Muscle of back (tissue), 3 donors: ENCODE measurements at regions not wholly inside any gene's neighbourhood (a gene's known extent, or its start where the extent isn't known, plus 50 kb on each side); places are given as distances from the start of the nearest gene placed in this dataset.

Experiments
- DNase-seq, 3 donors: peaks; one replicate each; pipeline versions ENCODE4 v3.0.0 to v3.0.0-alpha.2; 2013

DNA sequence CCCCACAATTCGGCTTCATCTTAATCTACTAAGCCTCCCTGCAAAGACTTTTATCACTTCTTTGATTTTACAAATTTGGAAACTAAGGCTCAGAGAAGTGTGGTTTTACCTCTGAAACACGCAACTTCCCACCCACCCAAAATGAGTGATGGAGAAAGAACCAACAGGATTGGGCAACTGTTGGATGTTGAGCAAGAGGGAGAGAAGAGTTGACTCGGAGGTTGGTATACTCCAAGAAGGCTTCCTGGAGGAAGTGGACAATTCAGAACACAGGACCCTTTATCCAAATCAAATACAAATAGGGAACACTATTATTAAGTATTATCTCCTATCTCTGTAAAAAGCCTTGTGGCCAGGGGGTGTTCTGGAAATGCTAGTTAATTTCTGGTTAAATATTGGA is 323.0 kb downstream of the C16orf95 start:
- DNase-seq = no peak

DNA sequence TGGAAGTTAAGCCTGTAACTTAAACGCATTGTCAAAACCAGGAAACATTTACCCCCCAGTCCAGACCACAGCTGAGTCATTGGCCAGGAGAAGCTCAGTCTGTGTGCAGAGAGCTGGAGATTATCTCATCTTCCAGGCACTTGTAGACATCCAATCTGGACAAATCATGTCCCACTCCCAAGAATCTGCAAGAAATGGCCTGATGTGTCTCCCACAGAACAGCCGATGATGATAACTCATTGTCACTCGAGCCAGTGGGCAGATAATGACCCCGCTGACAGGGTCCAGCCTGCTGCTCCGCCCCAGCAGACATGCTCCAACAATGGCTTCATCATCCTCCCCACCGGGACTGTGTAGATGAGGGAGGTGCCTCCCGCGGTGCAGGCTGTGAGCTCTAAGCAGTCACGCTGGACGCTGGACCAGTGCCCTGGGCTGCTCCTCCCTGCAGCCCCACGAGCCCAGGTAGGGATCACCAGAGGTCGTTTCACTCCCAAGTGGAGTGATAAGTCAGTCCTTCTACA is 322.5 kb downstream of the C16orf95 start:
- peak in 2 of 3 donors; percentile 34 to 83 for DNase-seq

DNA sequence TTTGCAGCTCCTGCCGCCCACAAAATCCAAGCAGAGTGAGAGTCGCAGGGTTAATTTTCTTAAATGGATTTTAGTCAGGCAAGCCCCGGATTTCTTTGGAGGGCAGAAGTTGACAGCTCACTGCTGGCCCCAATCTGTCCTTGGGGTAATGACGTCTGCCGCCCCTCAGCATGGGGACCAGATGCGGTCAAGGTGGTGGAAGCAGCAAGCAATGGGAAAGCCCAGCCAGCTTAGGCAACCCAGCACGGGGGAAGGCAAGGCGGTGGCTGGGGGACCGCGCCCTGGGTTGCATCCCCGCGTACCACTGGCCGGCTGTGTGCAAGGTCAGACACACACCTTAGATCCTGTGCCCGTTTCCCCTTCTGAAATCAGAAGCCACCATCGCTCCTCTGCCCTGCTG is 321.7 kb downstream of the C16orf95 start:
- no peak for DNase-seq

DNA sequence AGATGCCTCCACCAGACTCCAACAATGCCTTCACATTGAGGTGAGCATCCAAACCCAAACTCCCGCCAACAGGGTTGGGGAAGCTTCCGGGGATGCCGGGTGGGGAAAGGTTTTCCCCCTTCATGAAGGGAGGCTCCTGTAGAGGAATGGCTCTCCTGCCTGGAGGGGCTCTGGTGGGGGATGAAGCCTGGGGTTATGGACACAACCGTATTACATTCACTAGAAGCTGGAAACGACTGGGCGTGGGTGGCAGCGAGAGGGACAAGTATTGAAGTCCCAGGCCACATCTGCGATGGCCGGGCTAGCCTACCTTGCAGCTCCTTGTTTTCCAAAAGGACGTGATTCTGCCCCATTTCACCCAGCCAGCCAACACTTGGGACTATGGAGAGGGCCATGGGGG is 321.1 kb downstream of the C16orf95 start:
- DNase-seq = no peak

DNA sequence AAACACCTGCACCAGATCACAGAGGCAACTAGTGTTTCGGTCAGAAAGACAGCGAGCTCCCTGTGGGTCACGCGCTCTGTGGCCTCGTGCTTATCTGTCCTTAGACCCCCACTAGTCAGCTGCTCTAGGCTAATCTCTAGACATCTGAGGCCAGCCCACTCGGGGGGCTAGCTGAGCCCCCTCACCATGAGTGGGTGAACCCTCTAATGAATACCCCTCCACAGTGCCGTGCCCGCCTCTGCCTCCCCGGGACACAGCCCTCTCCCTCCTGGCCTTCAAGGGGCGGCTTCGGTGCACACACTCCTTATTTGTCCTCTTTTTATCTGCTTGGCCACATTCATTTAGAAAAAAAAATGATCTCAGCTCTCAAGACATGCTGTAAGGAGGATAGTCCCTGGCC is 320.1 kb downstream of the C16orf95 start:
- no peak for DNase-seq

DNA sequence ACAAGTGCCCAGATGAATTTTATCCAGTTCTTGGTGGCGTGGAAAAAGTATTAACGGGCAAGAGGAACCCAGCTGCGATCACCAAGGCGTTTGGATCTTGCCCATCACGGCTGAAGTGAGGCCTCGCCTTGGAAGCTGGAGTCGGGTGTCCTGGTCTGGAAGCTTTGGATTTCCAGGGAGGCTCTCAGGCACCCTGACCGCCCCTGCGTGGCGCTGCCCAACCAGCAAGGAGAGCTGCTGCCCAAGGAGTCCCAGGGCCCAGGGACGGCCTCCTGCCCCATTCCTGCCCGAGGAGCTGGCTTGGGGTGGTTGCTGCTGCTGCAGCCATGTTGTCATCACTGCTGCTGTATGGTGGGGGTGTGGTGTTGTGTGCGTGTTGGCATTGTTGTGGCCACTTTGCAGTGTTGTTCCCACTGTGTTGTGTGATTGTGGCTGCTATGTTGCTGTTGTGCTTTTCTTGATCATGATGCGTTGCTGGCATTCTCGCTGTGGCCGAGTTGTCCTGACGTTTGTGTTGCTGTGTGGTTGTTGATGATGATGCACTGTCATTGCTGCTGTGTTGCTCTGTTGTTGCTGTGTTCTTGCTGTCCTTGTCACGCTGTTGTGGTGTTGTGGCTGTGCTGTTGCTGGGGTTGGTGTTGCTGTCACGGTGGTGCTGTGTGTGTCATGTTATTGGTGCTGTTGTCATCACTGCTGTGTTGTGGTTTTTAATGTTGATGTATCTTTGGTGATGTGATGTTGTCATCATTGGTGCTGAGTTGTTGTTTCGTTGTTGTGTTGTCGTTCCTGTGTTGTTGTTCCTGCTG is 318.8 kb downstream of the C16orf95 start:
- no peak for DNase-seq

DNA sequence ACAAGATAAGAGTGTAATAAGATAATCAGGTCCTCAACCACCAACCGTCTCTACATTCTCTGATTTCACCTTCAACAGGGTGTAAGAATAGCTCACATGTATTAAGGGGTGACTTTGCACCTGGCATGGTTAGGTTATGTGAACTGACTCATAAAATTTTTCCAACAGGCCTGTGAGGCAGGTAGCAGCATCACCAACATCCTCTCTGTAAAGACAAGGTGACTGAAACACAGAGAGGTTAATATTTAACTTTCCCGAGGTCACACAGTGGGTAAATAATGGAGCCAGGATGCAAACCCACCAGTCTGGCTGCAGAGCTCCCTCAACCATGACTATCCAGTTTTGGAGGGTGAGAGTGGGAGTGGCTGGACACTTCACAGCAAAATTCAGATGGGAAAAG is 317.2 kb downstream of the C16orf95 start:
- DNase-seq = no peak

DNA sequence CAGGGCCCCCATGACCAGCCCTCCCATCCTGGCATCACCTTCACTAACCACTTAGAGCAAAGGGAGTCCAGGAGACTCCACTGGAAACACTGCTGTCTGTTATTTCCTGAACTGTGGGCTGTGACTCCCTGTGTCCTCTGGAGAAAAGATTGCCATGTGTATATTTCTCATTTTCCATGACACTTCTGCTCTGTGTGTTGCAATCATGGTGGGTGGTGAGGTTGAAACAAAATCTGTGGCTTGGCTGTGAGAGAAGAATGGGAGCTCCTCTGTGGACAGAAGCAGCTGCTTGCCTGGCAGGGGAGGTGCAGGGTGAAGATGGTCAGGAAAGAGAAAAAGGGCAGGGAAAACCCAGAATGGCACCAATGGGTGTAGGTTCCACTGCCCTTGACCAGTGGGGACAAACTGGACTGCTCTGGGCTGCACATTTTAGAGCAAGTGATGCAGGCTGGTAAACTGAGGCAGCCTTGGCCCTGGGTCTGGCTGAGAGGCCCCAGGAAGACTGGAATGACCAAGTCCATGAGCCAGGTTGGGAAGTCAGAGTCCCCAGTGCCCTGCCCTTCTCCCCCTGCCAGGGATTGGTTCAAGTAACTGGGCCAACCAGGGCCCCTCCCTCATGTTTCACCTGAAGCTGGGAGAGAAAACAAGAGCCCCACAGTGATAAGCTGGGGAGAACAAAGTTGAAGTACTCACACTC is 314.3 kb downstream of the C16orf95 start:
- no peak for DNase-seq

DNA sequence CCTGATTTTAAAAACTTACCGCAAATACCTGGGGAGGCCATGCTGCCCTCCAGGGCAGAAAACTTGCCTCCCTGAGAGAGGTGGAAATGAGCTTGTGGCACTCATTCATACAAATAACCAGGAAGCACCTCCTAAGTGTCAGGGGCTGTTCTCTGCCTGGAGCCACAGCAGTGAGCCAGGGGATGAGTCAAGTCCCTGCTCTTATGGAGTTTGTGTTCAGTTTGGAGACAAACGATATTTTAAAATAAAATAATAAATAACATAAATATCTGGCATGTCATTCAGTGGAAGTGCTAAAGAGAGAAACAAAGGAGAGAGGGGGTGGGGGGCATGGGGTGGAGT is 313.8 kb downstream of the C16orf95 start:
- no peak for DNase-seq

DNA sequence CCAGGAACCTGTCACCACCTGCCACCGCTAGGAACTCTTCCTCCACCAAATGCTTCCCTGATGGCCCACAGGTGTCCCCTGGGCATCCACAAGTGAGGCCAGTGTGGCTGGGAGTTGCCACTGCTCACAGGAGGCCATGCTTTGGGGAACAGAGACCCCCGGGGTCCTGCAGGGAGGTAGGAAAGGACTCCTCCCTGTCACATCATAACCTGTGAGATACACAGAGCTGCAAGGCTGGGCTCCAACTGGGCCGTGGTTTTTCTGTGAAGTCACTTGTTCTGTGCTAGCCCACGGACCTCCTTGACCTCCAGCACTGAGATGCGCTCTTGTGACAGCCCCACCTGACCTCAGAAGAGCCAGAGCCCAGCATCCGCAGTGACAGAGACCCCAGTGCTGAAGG is 311.2 kb downstream of the C16orf95 start:
- DNase-seq = no peak

DNA sequence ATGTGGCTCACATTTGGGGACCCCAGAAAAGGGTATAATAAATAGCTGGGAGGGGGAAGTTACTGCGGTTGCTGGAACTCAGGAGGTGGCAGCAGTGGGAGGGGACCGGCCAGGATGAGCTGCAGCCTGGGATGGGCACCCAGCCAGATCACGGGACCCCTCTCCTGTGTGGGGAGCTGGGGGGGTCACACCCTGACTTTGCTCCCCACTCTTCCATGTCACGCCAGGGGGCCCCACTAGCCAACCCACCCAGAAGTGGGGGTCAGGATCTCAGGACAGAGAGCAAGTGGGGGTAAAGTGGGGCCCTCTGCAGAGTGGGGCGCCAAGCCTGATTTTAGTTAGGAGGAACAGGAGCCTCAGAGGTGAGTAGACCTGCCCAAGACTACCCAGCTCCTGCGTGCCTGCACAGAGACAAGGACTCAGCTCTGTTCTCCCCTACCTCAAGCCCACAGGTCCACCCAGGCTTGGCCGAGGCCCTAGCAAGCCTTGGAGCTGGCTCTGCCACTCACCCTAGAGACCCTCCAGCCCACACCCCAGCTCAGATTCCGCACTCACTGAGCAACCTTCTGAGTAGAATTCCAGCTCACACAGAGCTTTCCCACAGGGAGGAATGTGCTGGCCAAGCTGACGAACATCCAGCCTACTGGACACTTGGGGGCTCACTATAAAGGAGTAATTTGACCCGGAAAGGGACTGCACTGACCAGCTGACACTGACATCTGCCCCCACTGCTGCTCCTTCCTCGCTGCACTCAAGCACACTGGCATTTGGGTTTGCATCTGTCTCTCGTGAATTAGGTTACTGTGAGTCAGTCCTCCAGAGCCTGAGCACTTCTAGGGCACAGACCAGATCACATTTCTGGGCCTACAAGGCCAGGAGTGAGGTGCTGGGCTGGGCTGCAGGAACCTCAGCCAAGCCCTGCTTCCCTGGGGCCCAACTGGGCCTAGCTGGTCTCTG is 310.1 kb downstream of the C16orf95 start:
- no peak for DNase-seq

DNA sequence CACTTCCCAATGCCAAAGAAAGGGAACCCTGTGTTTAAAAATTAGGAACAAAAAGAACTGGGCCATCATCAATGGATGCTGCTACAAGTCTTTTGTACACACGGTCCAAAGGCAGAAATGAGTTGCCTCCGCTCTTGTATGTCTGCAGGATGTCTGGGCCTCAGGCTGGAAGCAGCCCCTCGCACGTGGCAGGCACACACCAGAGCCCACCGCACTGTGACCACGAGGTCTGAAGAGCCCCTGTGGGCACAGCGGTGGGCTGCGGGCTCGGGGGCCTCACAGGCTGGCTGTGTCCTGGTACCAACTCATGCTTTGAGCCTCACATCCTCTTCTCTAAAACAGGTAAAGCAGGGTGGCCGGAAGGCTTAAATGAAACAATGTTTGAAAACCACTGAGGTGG is 309.3 kb downstream of the C16orf95 start:
- no peak for DNase-seq

DNA sequence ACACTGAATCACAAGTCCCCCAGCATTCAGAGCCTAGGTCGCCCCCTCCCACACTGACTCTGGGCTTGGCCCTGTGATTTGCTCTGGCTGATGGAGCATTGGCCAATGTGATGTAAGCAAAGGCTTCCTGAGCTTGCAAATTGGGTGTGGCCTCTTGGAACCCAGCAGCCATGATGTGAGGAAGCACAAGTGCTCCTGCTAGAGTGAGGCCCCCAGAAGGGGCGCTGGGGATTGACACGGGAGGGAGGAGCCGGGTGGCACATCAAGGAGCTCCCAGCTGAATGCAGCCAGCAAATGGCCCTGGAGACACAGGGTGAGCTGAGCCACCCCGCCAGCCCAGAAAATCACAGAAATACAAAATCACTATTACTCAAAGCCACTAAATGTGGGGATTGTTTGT is 308.5 kb downstream of the C16orf95 start:
- no peak for DNase-seq

DNA sequence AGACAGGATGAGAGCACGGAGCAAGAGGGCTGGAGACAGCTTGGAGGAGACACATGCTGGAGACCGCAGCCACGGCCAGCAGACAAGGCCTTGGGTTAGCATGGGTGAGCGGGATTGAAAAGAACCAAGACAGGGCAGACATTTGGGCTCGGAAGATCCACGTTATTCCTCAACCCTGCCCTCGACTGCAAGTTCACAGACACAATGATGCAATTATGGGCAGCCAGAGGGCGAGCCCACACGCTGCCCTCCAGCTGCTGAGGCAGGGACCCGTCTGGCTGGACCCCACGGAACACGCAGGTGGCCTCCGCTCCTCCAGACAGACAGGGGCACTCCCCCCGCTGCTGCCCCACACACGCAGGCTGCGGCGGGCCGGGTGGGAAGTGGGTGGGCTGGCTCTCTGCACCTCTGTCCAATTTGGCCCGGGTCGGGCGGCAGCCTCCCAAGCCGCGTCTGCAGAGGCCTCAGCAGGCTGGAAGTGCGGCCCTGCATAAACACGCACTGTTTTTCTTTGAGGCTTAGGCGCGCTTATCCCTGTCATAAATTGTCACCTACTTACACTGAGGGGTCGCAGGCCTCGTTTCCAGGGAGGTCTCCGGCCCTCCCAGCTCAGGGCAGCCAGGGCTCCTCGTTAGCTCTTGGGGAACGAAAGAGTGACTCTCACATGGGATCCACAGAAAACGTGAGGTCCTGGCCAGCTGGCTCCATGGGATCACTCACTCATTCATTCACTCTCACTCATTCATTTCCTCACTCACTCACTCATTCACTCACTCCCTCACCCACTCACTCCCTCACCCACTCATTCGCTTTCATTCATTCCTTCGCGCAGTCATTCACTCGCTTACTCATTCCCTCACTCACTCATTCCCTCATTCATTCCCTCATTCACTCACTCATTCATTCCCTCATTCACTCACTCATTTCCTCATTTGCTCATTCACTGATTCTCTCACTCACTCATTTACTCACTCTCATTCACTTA is 303.9 kb downstream of the C16orf95 start:
- DNase-seq = peak in 1 of 3 donors; percentile 22

DNA sequence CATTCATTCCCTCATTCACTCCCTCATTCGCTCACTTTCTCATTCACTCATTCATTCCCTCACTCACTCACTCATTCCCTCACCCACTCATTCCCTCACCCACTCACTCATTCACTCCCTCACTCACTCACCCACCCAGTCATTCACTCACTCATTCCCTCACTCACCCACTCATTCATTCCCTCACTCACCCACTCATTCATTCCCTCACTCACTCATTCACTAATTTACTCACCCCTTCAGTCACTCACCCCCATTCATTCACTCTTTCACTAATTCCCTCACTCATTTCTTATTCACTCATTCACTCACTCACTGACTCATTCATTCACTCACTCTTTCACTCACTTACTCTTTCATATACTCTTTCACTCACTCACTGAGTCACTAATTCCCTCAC is 303.1 kb downstream of the C16orf95 start:
- no peak for DNase-seq

DNA sequence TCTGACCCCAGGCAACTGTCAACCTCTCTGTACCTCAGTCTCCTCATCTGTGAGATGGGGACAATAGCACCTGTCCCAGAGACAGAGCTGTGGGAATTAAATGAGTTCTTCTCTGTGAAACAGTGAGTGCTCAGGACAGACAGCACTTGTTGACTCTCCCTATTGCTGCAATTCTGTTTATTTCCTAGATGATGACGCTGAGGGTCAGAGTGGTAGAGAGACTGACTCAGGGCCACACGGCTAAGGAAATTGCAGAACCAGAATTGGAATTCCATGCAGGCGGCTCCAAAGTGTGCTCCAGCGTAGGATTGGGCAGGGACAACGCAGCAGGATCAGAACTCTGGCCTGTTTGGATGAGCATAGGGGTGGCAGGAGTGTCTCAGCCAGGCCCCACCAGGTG is 302.2 kb downstream of the C16orf95 start:
- DNase-seq = no peak

DNA sequence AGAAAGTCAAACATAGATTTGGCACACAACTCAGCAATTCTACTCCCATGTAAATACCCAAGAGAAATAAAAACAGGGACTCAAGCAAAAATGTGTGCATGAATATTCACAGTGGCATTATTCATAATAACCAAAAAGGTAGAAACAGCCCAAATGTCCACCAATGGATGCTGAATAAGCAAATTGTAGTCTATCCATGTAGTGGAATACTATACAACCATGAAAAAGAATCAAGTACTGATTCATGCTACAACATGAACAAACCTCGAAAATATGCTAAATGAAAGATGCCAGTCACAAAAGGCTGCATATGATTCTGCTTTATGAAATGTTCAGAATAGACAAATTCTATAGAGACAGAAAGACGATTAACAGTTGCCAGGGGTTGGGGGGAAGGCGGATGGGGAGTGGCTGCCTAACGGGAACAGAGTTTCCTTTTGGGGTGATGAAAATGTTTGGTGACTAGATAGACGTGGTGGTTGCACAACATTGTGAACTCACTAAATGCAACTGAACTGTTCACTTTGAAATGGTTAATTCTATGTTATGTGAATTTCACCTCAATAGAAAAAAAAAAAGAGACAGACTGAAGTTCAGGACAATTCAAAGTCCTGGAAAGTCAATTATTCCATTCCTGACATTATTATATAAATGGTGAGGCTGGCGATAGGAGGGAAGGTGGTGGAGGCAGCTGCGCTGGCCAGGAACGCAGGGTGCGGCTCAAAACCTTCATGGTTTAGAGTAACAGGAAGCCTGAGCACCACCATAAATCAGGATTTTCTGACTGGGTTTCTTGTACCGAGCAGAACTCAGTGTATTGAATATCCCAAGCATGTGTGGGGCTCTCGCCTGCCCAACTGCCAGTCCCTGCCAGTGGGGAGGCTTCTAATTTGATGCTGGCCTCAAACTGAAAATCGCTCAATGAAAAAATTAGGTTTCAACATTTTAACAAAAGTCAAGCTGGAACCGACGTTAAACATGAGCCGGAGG is 300.9 kb downstream of the C16orf95 start:
- DNase-seq = peak in 1 of 3 donors; percentile 35

DNA sequence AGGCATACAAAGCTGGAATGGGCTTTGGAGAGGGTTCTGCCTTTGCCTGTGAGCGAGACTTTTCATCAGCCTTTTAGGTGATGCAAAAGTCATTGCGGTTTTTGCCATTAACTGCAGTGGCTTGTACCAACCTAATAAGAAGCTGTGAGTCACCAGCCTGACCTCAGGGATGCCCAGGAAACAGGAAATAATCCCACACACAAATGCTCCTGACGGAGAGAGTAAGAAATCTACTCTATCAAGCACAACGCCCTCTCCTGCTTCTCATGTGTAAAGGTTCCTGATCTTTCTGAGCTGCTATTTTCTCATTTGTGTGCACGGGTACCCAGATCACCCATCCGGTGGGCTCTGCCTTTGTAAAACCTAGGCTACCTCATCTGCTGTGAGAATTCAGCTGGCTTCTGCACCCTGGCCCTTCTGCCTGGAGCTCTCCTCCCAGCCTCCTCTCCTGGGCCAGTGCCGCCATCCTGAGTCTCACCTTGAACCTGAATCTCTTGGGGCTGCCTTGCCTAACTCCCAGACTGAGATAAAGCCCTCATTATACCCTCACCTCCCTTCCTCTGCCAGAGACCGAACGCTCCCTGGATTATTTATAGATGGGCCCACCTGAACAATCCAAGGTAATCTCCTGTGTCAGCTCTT is 299.7 kb downstream of the C16orf95 start:
- peak in 1 of 3 donors; percentile 67 for DNase-seq

DNA sequence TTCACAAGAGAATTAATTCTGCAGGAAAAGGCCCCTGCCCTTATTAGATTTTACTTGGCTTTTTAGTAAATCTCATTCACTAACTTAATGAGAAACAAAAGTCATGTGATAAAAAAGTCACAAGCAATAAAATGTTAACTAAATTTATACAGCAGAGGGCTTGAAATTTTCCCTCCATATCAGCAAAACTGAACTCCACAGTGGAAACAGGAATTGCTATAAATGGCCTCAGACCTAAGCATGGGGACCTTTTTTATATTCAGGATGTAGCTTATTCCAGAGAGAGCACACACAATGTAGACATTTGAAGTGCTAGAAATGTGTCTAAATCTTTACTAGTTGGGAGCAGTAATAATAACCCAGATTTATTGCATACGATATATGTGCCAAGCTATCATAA is 291.5 kb downstream of the C16orf95 start:
- no peak for DNase-seq
